Mesendoderm (in vitro differentiated cells): ENCODE measurements at regions not wholly inside any gene's neighbourhood (a gene's known extent, or its start where the extent isn't known, plus 50 kb on each side); places are given as distances from the start of the nearest gene placed in this dataset.
A peak's percentile ranks its signal among the peaks of the same experiment; 100 is the strongest.

Experiments used
- DNase-seq: peaks from one replicate; pipeline ENCODE4 v3.0.0; 2013
- H2AK5ac ChIP-seq: 2 replicates; pipeline ENCODE4 v1.6.1; 2013; ENCODE audit warnings: low read length, inconsistent platforms
- H2BK120ac ChIP-seq: 2 replicates; pipeline ENCODE4 v1.6.1; 2013; ENCODE audit warnings: low read depth, mild to moderate bottlenecking, low read length, moderate library complexity, mixed read lengths
- H2BK15ac ChIP-seq: replicated peaks from 2 replicates; pipeline ENCODE4 v1.6.1; 2013; ENCODE audit warnings: low read depth, mild to moderate bottlenecking, moderate library complexity
- H2BK5ac ChIP-seq: 2 replicates; pipeline ENCODE4 v1.6.1; 2013; ENCODE audit warnings: low read length, inconsistent platforms
- H3K18ac ChIP-seq: 2 replicates; pipeline ENCODE4 v1.6.1; 2013; ENCODE audit warnings: mild to moderate bottlenecking, low read length, mixed read lengths
- H3K23ac ChIP-seq: one replicate; pipeline ENCODE4 v1.6.1; 2013; ENCODE audit warnings: low read length
- H3K27ac ChIP-seq: 2 replicates; pipeline ENCODE4 v1.5.1; 2013; ENCODE audit warnings: low read depth, mild to moderate bottlenecking, inconsistent platforms, low read length, moderate library complexity
- H3K27me3 ChIP-seq: 2 replicates; pipeline ENCODE4 v1.6.1; 2013; ENCODE audit warnings: low read length, control low read depth, mild to moderate bottlenecking, inconsistent platforms; ENCODE audit not compliant: insufficient read depth, poor library complexity
- H3K36me3 ChIP-seq: 2 replicates; pipeline ENCODE4 v1.6.1; 2013; ENCODE audit warnings: low read length, inconsistent platforms; ENCODE audit not compliant: control insufficient read depth, insufficient read depth
- H3K4ac ChIP-seq: one replicate; pipeline ENCODE4 v1.6.1; 2013; ENCODE audit warnings: low read depth, mild to moderate bottlenecking, low read length, moderate library complexity
- H3K4me1 ChIP-seq: 2 replicates; pipeline ENCODE4 v1.6.1; 2013; ENCODE audit warnings: low read depth, low read length, inconsistent platforms; ENCODE audit not compliant: control insufficient read depth
- H3K4me2 ChIP-seq: 2 replicates; pipeline ENCODE4 v1.6.1; 2013; ENCODE audit warnings: low read length
- H3K4me3 ChIP-seq: 2 replicates; pipeline ENCODE4 v1.5.1; 2013; ENCODE audit warnings: mild to moderate bottlenecking, low read length
- H3K56ac ChIP-seq: one replicate; pipeline ENCODE4 v1.6.1; 2013; ENCODE audit warnings: low read length
- H3K79me1 ChIP-seq: 2 replicates; pipeline ENCODE4 v1.6.1; 2013; ENCODE audit warnings: low read length, inconsistent platforms
- H3K79me2 ChIP-seq: 2 replicates; pipeline ENCODE4 v1.6.1; 2013; ENCODE audit warnings: mild to moderate bottlenecking, low read length; ENCODE audit not compliant: control insufficient read depth, insufficient read depth
- H3K9ac ChIP-seq: 2 replicates; pipeline ENCODE4 v1.6.1; 2013; ENCODE audit warnings: low read length, inconsistent platforms
- H4K5ac ChIP-seq: one replicate; pipeline ENCODE4 v1.6.1; 2013; ENCODE audit warnings: low read length
- H4K8ac ChIP-seq: one replicate; pipeline ENCODE4 v1.6.1; 2013; ENCODE audit warnings: low read depth, mild to moderate bottlenecking, control low read depth, low read length, moderate library complexity
- WGBS: extraction: QIAGEN DNeasy Blood & Tissue Kit; methylation state at CpG from one replicate; pipeline ENCODE4 v1.1.7; 2013; ENCODE audit warnings: low lambda C conversion rate, missing lambda C conversion rate; ENCODE audit not compliant: insufficient coverage; ENCODE audit errors: extremely low coverage; 5-methylcytosine and 5-hydroxymethylcytosine counted together

DNA sequence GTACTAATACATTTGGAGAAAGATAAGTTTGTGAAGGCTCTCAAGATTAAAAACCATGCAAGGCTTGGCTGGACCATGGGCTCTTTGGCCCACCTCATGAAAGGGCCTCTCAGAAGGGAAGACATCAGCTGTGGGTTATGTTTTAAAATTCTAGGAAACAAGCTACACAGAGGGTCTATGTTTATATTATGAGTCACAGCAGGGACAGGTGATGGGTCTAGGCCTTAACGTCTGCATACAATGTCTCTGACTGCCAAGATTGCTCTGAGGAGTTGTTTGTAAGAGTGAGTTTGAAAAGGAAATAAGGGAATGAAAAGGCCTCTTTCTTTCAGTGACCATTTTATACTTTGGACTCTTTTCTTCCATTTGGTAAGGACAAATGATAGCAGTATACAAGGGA, 77.0 kb upstream of the ARMCX2 start:
- no peaks in the 10 kb centered on the region for H3K4me1 ChIP-seq
- WGBS, result no CpG with 5 or more reads among the region's 1 CpG
- DNase-seq, result no peak
- no peak overlapping the region for H3K4me3 ChIP-seq
- no peak overlapping the region for H3K27ac ChIP-seq
- no peak overlapping the region for H3K9ac ChIP-seq
- H3K79me2 ChIP-seq, result no peaks in the 10 kb centered on the region
- no peak overlapping the region for H2AK5ac ChIP-seq
- no peak overlapping the region for H2BK5ac ChIP-seq
- H3K4me2 ChIP-seq, result no peak overlapping the region
- no peaks in the 10 kb centered on the region for H3K79me1 ChIP-seq
- H3K56ac ChIP-seq, result no peak overlapping the region
- no peak overlapping the region for H3K18ac ChIP-seq
- H3K36me3 ChIP-seq, result no peaks in the 10 kb centered on the region
- H4K8ac ChIP-seq, result no peak overlapping the region
- no peak overlapping the region for H2BK15ac ChIP-seq
- no peak overlapping the region for H4K5ac ChIP-seq
- H3K27me3 ChIP-seq, result no peaks in the 10 kb centered on the region
- no peak overlapping the region for H3K23ac ChIP-seq
- no peak overlapping the region for H3K4ac ChIP-seq
- no peak overlapping the region for H2BK120ac ChIP-seq

DNA sequence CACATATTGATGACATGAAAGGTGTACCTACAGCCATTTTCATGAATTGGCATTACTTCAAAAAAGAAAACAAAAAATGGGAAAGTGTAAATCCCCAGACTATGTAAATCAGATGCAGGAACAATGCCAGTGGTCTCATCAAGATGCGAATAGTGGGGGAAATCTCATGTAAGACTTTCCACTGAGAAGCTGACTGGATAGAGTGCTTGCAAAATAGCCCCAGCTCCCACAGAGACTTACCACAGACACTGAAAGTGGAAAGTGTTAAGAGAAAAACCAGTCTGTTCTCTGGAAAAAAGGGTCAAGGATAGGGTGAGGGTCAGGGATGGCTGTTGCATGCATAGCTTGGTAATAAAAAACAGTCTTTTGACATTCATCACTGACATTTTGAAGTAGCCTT, 73.2 kb upstream of the ARMCX2 start:
- Histone ChIP-seq H2BK15ac (no peak overlapping the region), H2BK5ac (no peak overlapping the region), H3K4me2 (no peak overlapping the region), H3K79me2 (no peaks in the 10 kb centered on the region), H3K56ac (no peak overlapping the region), H3K23ac (no peak overlapping the region), H3K27ac (no peak overlapping the region), H2BK120ac (no peak overlapping the region), H4K8ac (no peak overlapping the region), H2AK5ac (no peak overlapping the region), H3K4me3 (no peak overlapping the region), H4K5ac (no peak overlapping the region), H3K9ac (no peak overlapping the region), H3K4ac (no peak overlapping the region), H3K18ac (no peak overlapping the region), H3K36me3 (no peaks in the 10 kb centered on the region), H3K4me1 (no peaks in the 10 kb centered on the region), H3K27me3 (no peaks in the 10 kb centered on the region), H3K79me1 (no peaks in the 10 kb centered on the region)
- WGBS, result no CpG with 5 or more reads among the region's 1 CpG
- DNase-seq, result no peak

DNA sequence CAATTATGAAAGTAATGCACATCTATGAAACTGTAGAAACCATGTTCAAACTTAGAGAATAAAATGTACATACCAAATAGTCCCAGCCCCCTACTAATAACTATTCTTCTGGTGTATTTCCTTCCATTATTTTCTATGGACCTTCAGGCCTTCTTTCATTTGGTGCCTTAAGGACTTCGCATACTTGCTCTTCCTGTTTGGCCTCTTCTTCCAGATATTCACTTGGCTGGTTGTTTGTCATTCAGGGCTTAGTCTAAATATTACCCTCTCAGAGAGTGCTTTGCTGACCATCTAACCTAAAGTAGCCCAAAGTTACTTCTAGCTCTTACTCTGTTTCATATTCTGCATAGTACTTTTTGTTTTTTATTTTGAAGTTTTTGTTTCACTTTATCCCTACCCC, 70.3 kb upstream of the ARMCX2 start:
- Histone ChIP-seq H2BK5ac (no peak overlapping the region), H3K79me2 (no peaks in the 10 kb centered on the region), H2BK120ac (no peak overlapping the region), H3K4ac (no peak overlapping the region), H3K4me2 (no peak overlapping the region), H3K23ac (no peak overlapping the region), H3K79me1 (no peaks in the 10 kb centered on the region), H3K9ac (no peak overlapping the region), H3K4me1 (no peaks in the 10 kb centered on the region), H3K27me3 (no peaks in the 10 kb centered on the region), H3K18ac (no peak overlapping the region), H3K36me3 (no peaks in the 10 kb centered on the region), H3K27ac (no peak overlapping the region), H2BK15ac (no peak overlapping the region), H4K8ac (no peak overlapping the region), H3K4me3 (no peak overlapping the region), H2AK5ac (no peak overlapping the region), H4K5ac (no peak overlapping the region), H3K56ac (no peak overlapping the region)
- no CpG with 5 or more reads among the region's 1 CpG for whole genome bisulfite sequencing
- peak; percentile 49 for DNase-seq
